Motor neuron (in vitro differentiated cells): ENCODE measurements at regions not wholly inside any gene's neighbourhood (a gene's known extent, or its start where the extent isn't known, plus 50 kb on each side); places are given as distances from the start of the nearest gene placed in this dataset.
"Not testable (repeated sequence)": the region's sequence is repeated elsewhere in the genome, so short reads cannot be mapped to it uniquely, and the experiment has no call there.

ENCODE experiments used
- ATAC-seq, 8 experiments: fragments of 200-7000 bp; cut with Tn5 transposase; replicated peaks in 6 of 8; 2 replicates each; pipeline ENCODE4 v1.8.0; 2021; ENCODE audit warnings: mild to moderate bottlenecking in 8 of 8, moderate library complexity in 8 of 8
- H3K27ac ChIP-seq, 2 donors: fragments of 250-450 bp; sonication (Bioruptor Pico); 2 replicates each; pipeline ENCODE4 v1.9.0; 2021; ENCODE audit warnings: antibody characterized with exemption in 2 of 2, mild to moderate bottlenecking in 2 of 2, moderate library complexity in 1 of 2
- H3K4me1 ChIP-seq, 2 donors: fragments of 250-450 bp; sonication (Bioruptor Pico); replicated peaks in 1 of 2; 2 replicates each; pipeline ENCODE4 v1.6.1; 2021; ENCODE audit warnings: antibody characterized with exemption in 2 of 2, mild to moderate bottlenecking in 2 of 2, moderate library complexity in 1 of 2
- H3K4me3 ChIP-seq, 5 donors: fragments of 250-450 bp; sonication (Bioruptor Pico); 2 replicates each; pipeline ENCODE4 v1.9.0; 2021; ENCODE audit warnings: antibody characterized with exemption in 5 of 5, mild to moderate bottlenecking in 5 of 5, moderate library complexity in 4 of 5
- WGBS, 10 experiments: fragments of 450-650 bp; shearing (Covaris generic); methylation state at CpG; one replicate each; pipeline ENCODE4 v1.0.0; 2022; 5-methylcytosine and 5-hydroxymethylcytosine counted together
- in situ Hi-C, 9 experiments: fragments of 400-800 bp; cut with MboI; loops; one replicate each; pipeline ENCODE4 v1.15.0; 2021; ENCODE audit warnings: low sequenced_read_pairs in 9 of 9, low pct_unique_long_range_greater_than_20kb in 2 of 9; ENCODE audit not compliant: unreplicated experiment in 9 of 9

DNA sequence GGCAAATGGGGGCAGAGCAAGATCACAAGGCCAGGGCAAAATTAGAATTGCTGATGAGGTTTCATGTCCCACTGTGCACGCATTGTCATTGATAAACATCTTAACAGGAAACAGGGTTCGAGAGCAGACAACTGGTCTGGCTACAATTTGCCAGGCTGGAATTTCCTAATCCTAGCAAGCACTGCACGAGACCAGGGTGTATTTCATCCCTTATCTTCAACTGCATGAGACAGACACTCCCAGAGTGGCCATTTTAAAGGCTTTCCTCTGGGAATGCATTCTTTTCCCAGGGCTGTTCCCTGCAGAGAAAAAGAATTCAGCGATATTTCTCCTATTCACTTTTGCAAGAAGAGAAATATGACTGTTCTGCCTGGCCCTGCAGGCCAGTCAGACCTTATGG is 75.8 kb upstream of the C4orf54 start:
- in situ Hi-C loops, H3K4me3 ChIP-seq, H3K27ac ChIP-seq, H3K4me1 ChIP-seq: not testable (repeated sequence)
- 0 to 54% (median 20%) methylated on average over 1 to 4 of the region's 4 CpGs; no CpG with 5 or more reads in 2 of the 10 experiments for WGBS, 10 experiments
- peak in 4 of 8 experiments; percentile 40 to 63 (median 52) for ATAC-seq

DNA sequence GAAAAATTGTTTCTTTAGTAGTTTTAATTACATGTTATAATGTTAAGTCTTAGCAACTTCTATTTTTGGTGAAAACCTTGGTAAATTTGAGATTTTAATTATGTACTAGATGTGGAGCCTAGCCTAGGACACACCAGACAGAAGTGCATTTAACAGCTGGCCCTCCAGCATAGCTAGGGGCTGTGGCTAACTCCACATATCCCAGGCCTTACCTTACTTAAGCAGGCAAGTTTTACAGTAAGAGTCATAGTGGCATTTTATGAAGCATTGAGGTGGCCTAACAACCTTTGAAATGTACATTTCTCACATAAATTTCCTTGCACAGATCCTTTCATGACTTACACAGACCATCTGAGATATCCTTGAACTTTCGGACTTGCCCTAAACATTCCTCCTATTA is 71.6 kb upstream of the C4orf54 start:
- in situ Hi-C loops: no loop called here
- peak in 1 of 8 experiments; percentile 11 for ATAC-seq
- WGBS, 10 experiments: 60 to 100% (median 94%) methylated on average over 1 of the region's 1 CpG
- no peak overlapping the region for H3K4me3 ChIP-seq
- no peaks in the 10 kb centered on the region for H3K4me1 ChIP-seq
- H3K27ac ChIP-seq: no peak overlapping the region

DNA sequence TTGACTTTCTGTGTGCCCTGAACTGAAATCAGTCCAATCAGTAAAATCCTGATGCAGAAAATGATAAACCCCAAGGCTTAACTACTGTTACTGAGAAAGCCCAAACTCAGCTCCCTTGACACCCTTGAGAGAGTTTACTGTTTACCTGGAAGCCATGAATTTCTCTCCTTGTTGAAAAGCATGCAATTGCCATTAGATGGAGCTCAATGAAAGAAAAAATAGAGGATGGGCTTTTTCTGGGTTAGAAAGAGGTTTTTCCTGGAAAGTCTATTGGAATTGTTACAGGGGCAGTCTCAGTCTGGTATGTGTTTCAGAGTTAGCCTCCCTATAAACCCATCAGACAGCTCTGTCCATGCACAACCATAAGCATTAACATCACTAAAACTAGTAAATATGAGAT is 66.4 kb upstream of the C4orf54 start:
- peak; percentile 12 to 46 (median 24) for ATAC-seq
- in situ Hi-C loops: no loop called here
- Histone ChIP-seq H3K27ac (no peak overlapping the region), H3K4me3 (no peak overlapping the region), H3K4me1 (no peaks in the 10 kb centered on the region)

DNA sequence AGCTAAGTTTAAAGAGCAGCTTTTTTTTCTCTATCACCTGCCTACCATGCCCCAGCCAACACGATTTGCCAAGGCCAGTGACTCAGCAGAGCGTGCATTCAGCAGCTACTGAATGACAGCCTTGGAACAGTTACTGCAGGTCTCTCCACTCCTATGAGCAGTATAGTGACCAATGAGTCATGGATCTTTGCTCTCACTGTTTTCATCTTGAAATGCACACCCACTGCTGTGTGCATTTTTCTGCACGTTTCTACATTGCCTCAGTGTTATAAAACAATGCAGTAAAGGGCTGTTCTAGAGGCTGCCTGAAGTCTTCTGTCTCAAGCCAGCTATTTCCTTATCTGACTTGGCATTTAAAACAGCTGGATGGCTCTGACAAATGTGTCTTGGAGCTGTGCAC is 66.0 kb upstream of the C4orf54 start:
- ATAC-seq: peak; percentile 81 to 100 (median 99)
- in situ Hi-C loops: no loop called here
- H3K4me1 ChIP-seq: no peaks in the 10 kb centered on the region
- no peak overlapping the region for H3K27ac ChIP-seq
- 0 to 60% (median 48%) methylated on average over 2 to 3 of the region's 3 CpGs; no CpG with 5 or more reads in 5 of the 10 experiments for WGBS, 10 experiments
- no peak overlapping the region for H3K4me3 ChIP-seq

DNA sequence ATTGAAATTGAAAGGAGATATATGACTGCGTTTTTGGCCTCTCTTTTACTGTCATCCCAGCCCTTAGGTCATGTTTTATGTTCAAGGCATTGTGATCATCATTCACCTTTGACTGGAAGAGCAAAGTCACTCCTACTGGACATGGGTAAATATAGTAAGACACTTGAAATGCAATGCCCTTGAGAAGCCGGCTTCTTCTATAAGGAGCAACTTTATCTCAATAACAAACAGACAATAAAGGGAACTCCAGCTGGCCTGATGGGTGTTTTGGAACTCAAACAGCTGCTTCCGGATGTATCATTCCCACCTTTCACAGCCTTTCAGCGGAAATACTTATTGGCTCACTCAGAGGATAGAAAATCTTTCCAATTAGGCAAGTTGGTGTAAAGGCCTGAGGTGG is 65.1 kb upstream of the C4orf54 start:
- Histone ChIP-seq H3K4me3 (no peak overlapping the region), H3K4me1 (no peaks in the 10 kb centered on the region), H3K27ac (no peak overlapping the region)
- WGBS, 10 experiments: 17 to 79% (median 40%) methylated on average over 1 to 3 of the region's 4 CpGs; no CpG with 5 or more reads in 2 of the 10 experiments
- ATAC-seq: no peak
- in situ Hi-C loops: no loop called here

DNA sequence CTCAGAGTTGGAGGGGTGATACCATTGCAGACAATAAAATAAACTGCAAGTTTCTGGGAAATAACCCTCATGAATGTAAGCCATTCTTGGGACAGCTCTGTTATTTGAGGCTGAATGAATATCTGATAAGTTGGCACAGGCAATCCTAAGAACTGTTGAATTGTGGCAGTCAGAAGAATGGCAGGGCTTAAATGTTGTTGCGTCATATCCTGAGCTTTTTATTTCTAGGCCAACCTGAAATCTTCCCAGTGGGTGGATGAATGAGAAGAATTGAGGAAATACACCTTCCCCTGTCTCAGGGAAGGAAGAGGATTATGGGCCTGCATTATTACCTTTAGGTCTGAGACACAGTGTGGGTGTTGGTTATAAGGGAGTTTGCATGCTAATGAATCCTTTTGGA is 64.4 kb upstream of the C4orf54 start:
- 13 to 100% (median 100%) methylated on average over 1 of the region's 1 CpG; no CpG with 5 or more reads in 4 of the 10 experiments for WGBS, 10 experiments
- no peak for ATAC-seq
- H3K4me1 ChIP-seq: no peaks in the 10 kb centered on the region
- in situ Hi-C loops: no loop called here
- H3K4me3 ChIP-seq: no peak overlapping the region
- H3K27ac ChIP-seq: no peak overlapping the region

DNA sequence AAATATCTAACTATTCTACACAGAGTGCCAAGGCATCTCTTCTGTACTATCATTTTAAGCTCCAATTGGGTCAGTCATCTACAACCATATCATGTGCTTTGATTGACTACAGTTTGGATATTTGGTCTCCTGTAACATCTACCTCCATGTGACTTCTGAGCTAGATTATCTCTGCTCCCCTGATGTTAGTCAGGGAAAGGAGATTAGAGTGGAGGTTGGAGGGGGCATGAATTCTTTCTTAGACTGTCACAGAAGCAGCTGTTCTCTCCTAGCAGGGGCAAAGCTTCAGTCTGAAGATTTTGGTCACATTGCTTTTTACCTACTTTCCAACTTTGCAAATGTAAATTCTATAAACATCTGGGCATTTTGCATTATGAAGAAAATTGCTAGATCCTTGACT is 62.6 kb upstream of the C4orf54 start:
- no peaks in the 10 kb centered on the region for H3K4me1 ChIP-seq

DNA sequence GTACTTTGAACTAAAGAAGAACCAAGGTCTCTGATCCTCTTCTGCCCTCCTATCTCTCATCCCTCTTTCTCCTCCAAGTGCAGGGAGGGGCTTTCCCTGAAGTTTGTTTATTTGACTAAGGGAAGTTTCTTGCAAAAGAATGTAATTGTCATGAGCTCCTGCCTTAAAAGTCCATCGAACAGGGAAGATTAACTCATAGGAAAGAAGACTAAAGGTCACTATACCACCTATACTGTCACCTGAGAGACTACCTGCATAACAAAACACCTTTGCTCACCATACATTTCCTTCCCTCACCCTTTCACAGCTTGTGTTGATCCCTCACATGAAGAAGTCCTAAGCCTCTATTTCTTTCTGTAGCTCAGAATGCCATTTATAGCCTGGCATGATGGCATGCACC is 59.4 kb upstream of the C4orf54 start:
- in situ Hi-C loops: no loop called here
- 0 to 63% (median 25%) methylated on average over 1 of the region's 1 CpG; no CpG with 5 or more reads in 4 of the 10 experiments for WGBS, 10 experiments
- no peak overlapping the region for H3K27ac ChIP-seq
- ATAC-seq: no peak
- no peaks in the 10 kb centered on the region for H3K4me1 ChIP-seq
- no peak overlapping the region for H3K4me3 ChIP-seq

More for the DNA sequence above, 62.6 kb upstream of the C4orf54 start:
- in situ Hi-C loops: no loop called here
- Histone ChIP-seq H3K27ac (no peak overlapping the region), H3K4me3 (no peak overlapping the region)
- ATAC-seq: no peak

DNA sequence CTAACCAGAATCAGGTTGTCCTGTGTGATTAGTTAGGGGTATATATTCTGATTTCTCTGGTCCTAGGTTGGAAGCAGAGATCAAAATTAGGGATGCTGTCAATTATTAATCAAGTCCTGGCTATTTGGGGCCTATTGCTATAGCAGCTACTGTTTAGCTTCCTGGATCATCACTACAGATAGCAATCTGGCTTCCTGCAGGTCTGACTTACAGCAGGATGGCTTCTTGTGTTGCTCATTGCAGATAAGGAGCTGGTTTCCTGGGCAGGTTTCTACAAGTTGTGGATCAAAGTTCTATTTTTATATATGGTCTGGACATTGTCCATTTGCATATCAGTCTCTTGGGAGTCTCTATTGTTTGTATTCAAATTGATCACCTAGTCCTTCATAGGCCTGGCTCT is 57.7 kb upstream of the C4orf54 start:
- in situ Hi-C loops: no loop called here
- ATAC-seq: no peak
- Histone ChIP-seq H3K4me1 (no peaks in the 10 kb centered on the region), H3K4me3 (no peak overlapping the region), H3K27ac (no peak overlapping the region)

DNA sequence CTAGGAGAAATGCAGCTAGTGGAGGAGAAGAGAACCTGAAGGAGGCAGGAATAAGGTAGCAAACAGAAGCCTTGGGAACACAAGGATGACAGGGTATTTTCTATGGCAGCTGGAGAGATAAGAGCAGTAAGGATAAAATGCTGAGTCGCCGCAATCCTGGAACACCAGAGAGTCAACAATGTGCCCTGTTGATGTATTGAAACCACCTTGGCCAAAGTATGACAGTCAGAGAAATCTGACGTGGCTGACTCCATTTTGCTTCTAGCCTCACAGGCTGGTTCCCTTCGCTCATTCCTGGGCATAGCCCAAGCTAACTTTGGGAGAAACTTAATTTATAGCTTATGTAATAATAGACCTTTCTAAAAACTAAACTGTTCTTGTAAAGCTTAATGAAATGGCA is 56.6 kb upstream of the C4orf54 start:
- no peak overlapping the region for H3K27ac ChIP-seq
- no peaks in the 10 kb centered on the region for H3K4me1 ChIP-seq
- in situ Hi-C loops: no loop called here
- ATAC-seq: no peak
- H3K4me3 ChIP-seq: no peak overlapping the region
- WGBS, 10 experiments: 25 to 100% (median 89%) methylated on average over 2 to 4 of the region's 4 CpGs; no CpG with 5 or more reads in 1 of the 10 experiments

DNA sequence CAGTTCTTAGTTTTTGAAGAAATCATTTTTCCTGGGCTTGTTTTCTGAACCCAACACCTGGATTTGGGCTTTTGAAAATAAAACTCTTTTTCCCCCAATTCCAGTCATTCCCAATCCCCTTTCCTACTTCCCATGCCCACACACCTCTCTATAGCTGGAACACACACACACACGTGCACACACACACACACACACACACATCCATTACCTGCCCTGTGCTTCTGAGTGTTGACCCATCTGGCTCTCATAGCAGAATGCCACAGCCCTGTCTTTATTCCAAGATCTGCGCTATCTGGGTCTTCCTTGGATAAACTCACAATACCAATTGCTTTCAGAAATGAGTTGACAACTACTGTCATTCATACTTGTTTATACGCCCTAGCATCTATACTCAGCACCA is 54.9 kb upstream of the C4orf54 start:
- in situ Hi-C loops: no loop called here
- no peak for ATAC-seq
- 0 to 100% (median 80%) methylated on average over 1 to 2 of the region's 3 CpGs; no CpG with 5 or more reads in 4 of the 10 experiments for WGBS, 10 experiments
- Histone ChIP-seq H3K27ac (no peak overlapping the region), H3K4me3 (no peak overlapping the region), H3K4me1 (no peaks in the 10 kb centered on the region)

DNA sequence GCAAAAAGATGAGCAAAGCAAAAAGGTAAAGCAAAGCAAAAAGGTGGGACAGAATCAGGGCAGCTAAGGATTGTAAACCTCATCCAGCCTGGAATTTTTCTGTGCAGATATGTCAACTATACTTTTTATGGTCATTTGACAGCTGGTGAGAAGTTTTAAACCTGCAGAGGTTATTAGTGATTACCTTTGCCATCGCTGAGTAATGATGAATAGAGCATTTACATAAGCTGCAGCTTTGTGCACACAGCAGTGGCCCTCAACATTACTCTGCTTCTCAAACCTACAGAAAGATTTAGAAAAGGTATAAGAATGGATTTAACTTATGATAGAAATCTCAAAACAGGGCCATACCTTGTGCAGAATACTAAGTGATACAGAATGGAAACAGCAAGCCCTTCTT is 54.5 kb upstream of the C4orf54 start:
- Histone ChIP-seq H3K27ac (no peak overlapping the region), H3K4me3 (no peak overlapping the region), H3K4me1 (no peaks in the 10 kb centered on the region)
- WGBS, 10 experiments: 0 to 75% (median 63%) methylated on average over 1 of the region's 1 CpG; no CpG with 5 or more reads in 4 of the 10 experiments
- ATAC-seq: no peak
- in situ Hi-C loops: no loop called here

DNA sequence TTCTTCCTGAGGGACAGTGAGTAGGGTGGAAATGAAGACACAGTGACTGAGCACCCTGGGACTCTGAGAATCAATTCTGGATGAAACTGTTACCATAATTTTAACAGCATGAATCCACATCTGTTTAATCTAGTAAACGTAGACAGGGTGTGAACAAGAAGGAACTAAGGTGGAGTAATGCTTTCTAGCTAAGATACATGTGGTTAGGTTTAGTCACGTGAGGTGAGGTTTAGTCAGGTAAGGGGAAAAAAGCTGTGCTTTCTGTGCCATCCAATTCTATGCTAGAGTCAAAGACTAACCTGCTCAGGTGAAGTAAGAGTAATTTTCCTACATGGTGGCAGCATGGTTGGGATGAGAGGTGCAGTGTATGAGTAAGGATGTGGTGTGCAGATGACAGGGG is 54.0 kb upstream of the C4orf54 start:
- 17 to 80% (median 62%) methylated on average over 1 to 2 of the region's 2 CpGs; no CpG with 5 or more reads in 4 of the 10 experiments for WGBS, 10 experiments
- no peaks in the 10 kb centered on the region for H3K4me1 ChIP-seq
- H3K27ac ChIP-seq: no peak overlapping the region
- ATAC-seq: no peak
- in situ Hi-C loops: no loop called here
- H3K4me3 ChIP-seq: no peak overlapping the region

DNA sequence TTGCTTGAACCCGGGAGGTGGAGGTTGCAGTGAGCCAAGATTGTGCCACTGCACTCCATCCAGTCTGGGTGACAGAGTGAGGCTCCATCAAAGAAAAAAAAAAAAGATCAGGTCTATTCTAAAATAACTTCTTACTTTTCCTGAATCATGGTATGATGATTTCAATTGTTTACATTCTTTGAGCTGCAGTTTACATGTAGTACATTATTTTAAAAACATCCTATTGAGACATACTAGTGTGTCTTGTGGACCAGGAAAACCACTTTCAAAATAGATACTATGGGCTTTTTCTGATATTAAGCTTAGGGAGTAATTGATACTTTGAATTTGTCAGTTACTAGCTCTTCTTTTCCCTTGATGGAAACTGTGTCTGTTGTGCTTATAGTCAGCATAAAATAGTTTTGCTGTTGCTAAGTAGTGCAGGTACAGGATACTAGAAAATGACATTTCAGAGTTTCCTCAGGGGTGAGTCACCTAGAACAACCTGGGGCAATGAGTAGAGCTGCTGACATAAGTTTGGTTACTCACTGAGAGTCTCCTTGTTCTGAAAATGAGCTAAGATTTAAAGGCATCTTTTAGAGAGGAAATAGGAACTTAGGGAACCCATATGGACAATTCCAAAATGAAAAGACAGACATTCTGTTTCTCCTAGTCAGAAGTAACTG is 53.2 kb upstream of the C4orf54 start:
- ATAC-seq: peak in 1 of 8 experiments; percentile 44
- in situ Hi-C loops: no loop called here
- H3K27ac ChIP-seq: no peak overlapping the region
- no peak overlapping the region for H3K4me3 ChIP-seq
- WGBS, 10 experiments: 50% methylated on average over 1 of the region's 1 CpG; no CpG with 5 or more reads in 9 of the 10 experiments
- H3K4me1 ChIP-seq: no peaks in the 10 kb centered on the region
